ENCODE measurements at regions not wholly inside any gene's neighbourhood (a gene's known extent, or its start where the extent isn't known, plus 50 kb on each side); places are given as distances from the start of the nearest gene placed in this dataset.

- peak; percentile 42 for DNase-seq
Observed at GRCh38 chr15:29208836-29209235, 60.8 kb downstream of the NSMCE3 start.

- peak; percentile 77 for DNase-seq
Observed at GRCh38 chr15:29208352-29208751, 61.3 kb downstream of the NSMCE3 start.

GRCh38 chr15:29207758-29208108 lies 61.9 kb downstream of the NSMCE3 start:
- DNase-seq: no peak

GRCh38 chr15:29207027-29207757 lies 62.4 kb downstream of the NSMCE3 start:
- DNase-seq: no peak

GRCh38 chr15:29205186-29205585 lies 64.4 kb downstream of the NSMCE3 start:
- no peak for DNase-seq

- no peak for DNase-seq
Observed at GRCh38 chr15:29204369-29204755, 65.3 kb downstream of the NSMCE3 start.

- DNase-seq: no peak
Observed at GRCh38 chr15:29203718-29204368, 65.8 kb downstream of the NSMCE3 start.

- DNase-seq: no peak
Observed at GRCh38 chr15:29196722-29197121, 72.9 kb downstream of the NSMCE3 start.

- no peak for DNase-seq
Observed at GRCh38 chr15:29196290-29196689, 73.3 kb downstream of the NSMCE3 start.

- DNase-seq: no peak
Observed at GRCh38 chr15:29194866-29195265, 74.8 kb downstream of the NSMCE3 start.

- no peak for DNase-seq
Observed at GRCh38 chr15:29183071-29183831, 86.4 kb downstream of the NSMCE3 start.

- DNase-seq: no peak
Observed at GRCh38 chr15:29182590-29182989, 87.0 kb downstream of the NSMCE3 start.

- DNase-seq: no peak
Observed at GRCh38 chr15:29172742-29173725, 96.6 kb downstream of the NSMCE3 start.

GRCh38 chr15:29170521-29170920 lies 99.1 kb downstream of the NSMCE3 start:
- no peak for DNase-seq
